CD4-positive, alpha-beta T cell treated with Interleukin-21 for 1 hour (primary cell): ENCODE measurements at regions not wholly inside any gene's neighbourhood (a gene's known extent, or its start where the extent isn't known, plus 50 kb on each side); places are given as distances from the start of the nearest gene placed in this dataset.
"Not testable (repeated sequence)": the region's sequence is repeated elsewhere in the genome, so short reads cannot be mapped to it uniquely, and the experiment has no call there.

Source experiments
- DNase-seq: peaks from one replicate; pipeline ENCODE4 v3.0.0-alpha.2; 2020

DNA sequence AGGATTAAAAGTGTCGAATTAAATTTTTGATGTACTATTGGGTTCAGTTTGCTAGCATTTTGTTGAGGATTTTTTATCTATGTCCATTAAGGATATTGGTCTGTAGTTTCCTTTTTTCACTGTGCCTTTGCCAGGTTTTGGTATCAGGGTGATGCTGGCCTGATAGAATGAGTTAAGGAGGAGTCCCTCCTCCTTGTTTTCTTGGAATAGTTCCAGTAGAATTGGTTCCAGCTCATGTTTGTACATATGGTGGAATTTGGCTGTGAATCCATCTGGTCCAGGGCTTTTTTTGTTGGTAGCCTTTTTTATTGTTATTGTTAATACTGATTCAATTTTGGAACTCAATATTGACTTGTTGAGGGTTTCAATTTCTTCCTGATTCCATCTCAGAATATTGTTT lies 141.8 kb downstream of the SIM1 start:
- DNase-seq, result no peak

DNA sequence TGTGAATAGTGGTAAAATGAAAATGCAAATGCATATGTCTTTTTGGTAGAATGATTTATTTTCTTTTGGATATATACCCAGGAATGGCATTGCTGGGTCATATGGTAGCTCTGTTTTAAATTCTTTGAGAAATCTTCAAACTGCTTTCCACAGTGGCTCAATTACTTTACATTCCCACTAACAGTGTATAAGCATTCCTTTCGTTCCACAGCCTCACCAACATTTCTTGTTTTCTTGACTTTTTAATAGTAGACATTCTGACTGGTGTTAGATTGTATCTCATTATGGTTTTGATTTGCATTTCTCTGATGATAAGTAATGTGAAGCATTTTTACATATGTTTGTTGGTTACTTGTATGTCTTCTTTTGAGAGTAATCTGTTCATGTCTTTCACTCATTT lies 144.0 kb downstream of the SIM1 start:
- no peak for DNase-seq

DNA sequence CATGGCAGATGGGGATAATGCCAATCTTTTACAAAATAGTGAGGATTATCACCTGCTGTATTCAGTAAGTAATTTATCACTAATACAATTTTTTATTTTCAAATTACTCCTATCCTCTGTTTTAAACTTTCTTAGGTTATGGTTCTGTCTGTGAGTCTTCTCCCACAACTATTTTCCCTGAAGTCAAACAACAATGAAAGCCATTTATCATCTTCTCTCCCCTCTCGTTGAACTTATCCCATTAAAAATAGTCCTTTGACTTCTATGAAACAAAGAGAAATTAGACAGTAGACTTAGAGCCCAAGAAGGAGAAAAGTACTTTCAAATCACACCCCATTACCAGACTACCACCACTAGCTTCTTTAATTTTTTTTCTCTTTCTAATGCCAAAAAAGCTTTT lies 147.7 kb downstream of the SIM1 start:
- no peak for DNase-seq

DNA sequence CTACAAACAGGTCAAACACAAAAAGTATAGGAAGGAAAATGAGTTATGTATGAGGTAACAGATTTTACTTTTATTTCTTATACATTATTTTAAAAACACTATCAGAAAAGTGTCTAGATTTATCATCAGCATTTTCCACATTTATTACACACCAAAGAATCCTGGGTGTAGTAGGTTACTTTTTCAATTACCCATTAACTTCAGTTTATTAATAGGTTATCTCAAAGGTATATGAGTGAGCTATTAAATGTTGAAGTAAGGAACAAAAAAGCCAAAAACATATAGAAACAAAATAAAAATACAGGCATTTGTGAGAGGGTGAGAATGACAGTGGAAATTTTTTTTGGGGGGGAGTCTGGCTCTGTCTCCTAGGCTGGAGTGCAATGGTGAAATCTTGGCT lies 150.5 kb downstream of the SIM1 start:
- DNase-seq, result no peak

- no peak for DNase-seq
Observed at GRCh38 chr6:100311707-100312251, 152.9 kb downstream of the SIM1 start.

GRCh38 chr6:100309174-100309573 lies 155.5 kb downstream of the SIM1 start:
- no peak for DNase-seq

DNA sequence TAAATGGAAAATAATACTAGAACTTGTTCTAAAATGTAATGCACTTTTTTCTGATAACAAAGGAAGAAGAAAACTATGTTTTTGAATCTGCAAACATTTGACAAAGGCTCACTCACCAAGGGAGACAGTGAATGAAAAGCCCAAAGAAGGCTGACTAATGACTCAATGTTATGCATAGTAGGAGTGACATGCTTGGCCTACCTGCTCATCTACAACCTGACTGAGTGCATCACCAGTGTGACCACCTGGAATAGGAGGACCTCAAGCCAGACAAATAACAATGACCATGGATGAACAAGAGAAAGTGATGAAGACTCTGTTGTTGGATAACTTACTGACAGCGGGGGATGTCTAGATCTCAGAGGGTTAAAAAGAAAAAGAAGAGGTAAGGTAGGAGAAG lies 157.2 kb downstream of the SIM1 start:
- no peak for DNase-seq

DNA sequence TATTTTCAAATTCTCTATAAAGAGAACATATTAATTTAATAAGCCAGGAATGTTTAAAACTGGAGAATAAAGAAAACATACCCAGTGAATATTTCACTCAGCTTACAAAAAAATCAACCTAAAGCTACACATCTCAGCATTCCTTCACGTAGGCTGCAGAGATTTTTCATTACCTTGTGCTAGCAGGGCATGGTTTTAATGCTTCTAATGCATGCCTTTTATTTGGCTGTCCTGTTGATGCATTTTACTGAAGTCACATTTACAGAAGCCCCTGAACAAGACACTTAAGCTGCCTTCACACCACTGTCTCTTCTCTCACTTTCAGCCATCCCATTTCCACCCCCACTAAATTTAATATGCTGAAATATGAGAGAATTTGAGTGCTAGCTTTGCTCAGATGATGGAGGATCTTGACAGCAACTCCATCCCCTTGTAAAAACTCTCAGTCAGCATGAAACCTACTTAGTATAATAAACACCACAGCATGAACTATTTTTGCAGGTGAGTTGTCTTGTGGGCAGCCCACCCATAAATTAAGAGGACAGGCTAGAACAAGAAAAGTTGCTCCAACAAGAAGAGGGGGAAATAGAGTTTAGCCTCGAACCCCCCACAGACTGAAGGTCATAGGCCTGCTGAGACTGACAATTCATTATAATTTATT lies 159.4 kb downstream of the SIM1 start:
- no peak for DNase-seq

- no peak for DNase-seq
Observed at GRCh38 chr6:100304575-100304974, 160.1 kb downstream of the SIM1 start.

- no peak for DNase-seq
Observed at GRCh38 chr6:100301731-100302130, 163.0 kb downstream of the SIM1 start.

DNA sequence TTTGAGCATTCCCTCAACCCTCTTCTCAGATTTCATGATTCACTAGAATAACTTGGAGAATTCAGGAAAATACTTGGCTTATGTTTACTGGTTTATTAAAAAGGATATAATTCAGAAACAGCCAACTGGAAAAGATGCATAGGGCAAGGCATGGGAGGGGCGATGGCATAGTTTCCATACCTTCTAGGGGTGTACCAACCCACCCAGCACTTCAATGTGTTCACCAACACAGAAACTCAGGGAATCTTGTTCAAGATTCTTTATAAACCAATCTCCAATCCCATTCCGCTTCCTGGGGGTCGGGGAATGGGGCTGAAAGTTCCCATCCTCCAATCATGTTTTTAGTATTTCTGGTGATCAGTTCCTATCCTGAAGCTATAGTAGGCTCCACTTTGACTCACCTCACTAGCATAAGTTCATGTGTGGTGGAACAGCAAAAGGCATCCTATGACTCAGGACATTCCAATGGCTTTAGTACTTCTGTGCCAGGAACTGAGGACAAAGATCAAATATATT lies 164.4 kb downstream of the SIM1 start:
- DNase-seq, result no peak

DNA sequence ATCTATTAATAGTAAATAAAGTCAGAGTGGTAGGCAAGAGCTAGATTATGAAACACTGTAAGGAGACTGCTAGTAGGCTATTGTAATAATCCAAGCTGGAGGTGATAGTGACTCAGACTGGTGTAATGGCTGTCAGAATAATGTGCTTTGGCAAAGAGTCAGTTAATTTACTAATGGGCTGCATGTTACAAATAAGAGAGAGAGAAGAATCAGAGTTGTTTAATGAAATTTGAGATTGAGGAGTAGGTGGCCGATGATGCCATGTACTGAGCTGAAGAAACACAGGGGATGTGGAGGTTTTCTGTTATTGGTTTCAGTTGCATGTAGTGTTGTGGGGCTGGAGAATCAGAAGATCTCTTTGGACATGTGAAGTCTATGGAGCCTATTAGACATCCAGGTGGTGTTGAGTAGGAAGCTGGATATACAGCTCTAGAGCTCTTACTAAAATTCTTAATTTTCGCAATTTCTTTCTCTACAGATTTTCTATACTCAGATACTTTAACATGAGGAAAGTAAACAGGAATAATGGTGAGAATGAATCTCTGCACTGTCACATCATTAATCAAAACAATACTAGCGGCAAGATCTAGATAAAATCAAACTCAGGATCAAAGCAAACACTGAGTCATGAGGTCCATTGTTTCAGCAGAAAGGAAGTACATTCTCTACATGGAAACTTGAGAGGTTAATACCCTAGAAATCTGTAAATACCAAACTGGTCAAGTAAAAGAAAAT lies 167.7 kb downstream of the SIM1 start:
- no peak for DNase-seq

- not testable (repeated sequence) for DNase-seq
Observed at GRCh38 chr6:100295172-100295571, 169.5 kb downstream of the SIM1 start.

- DNase-seq, result no peak
Observed at GRCh38 chr6:100289285-100289684, 175.4 kb downstream of the SIM1 start.

GRCh38 chr6:100288311-100288710 lies 176.4 kb downstream of the SIM1 start:
- no peak for DNase-seq

DNA sequence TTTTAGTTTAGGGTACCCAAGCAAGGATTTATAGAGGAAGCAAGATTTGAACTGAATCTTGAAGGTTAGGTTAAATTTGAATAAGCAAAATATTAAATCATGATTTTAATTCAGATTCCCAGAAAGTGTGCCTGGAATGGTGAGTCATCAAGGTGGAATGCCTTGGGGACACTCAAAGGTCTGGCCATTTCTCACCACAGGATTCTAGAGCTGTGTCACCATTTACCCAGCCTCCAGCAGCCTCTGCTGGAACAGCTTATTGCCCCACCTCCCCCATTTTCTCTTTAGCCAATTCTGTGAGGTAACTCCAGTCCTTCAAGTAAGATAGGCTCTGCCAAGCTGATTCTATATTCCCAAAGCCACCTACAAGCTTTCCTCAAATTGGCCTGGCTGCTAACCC lies 181.4 kb downstream of the SIM1 start:
- no peak for DNase-seq

DNA sequence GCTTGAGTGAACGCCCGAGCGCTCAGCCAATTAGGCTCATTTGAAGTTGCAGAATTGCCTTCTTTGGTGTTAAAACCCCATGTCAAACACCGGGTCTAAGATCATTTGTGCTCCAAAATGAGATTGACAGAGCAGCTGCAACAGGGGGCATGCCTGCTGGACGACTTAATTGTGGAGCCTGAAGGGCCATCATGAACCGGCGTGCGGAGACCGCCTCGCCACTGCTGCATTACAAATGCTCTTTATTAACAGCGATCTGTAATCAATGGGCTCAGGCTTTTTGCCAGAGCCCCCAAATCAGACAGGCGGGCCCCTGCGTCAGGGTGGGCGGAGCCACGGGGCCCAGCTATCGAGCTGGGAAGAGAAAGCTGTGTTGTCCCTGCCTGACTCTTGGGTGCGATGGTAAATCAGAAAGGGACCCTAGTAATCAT lies 183.2 kb downstream of the SIM1 start:
- no peak for DNase-seq

- DNase-seq, result no peak
Observed at GRCh38 chr6:100276311-100277057, 188.2 kb downstream of the SIM1 start.

- DNase-seq, result no peak
Observed at GRCh38 chr6:100274147-100274546, 190.6 kb downstream of the SIM1 start.

GRCh38 chr6:100271625-100272024 lies 193.1 kb downstream of the SIM1 start:
- no peak for DNase-seq

- DNase-seq, result no peak
Observed at GRCh38 chr6:100271202-100271601, 193.5 kb downstream of the SIM1 start.

DNA sequence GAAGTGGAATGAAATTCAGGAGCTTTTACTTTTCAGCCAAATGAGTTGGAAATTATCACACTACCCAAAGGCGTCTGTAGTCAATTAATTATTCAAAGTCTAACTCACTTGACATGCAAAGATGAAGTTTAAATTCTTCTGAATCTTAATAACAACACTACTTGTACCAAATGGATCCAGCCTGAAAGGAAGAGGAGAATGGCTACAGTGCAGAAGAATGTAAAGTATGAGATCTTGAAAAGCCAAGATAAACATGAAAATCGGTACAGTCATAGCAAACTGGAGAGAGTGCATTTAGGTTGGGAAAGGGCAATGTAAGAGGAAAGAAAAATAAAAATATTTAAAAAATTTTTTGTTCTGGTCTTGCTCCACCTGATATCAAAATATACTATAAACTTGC lies 195.5 kb downstream of the SIM1 start:
- no peak for DNase-seq

DNA sequence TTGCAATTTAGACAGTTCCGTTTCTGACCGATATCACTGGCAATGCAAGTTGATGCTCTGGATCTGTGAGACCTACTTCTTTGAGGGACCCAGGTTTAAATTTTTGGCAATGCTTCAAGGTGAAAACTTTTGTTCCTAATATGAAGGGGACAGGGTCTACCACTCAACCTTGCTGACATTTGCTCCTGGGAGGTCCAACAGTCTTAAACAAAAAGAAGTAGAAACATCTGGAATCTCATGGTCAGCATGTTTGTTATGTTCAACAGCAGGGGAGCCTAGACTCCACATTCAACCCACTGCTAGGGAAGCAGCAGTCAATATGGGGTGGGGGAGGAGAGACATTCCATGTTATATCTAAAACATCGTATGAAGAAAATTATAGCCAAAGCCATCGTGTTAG lies 196.4 kb downstream of the SIM1 start:
- no peak for DNase-seq

GRCh38 chr6:100267721-100268123 lies 197.0 kb downstream of the SIM1 start:
- no peak for DNase-seq
